Mesothelial cell of epicardium (in vitro differentiated cells): ENCODE measurements at regions not wholly inside any gene's neighbourhood (a gene's known extent, or its start where the extent isn't known, plus 50 kb on each side); places are given as distances from the start of the nearest gene placed in this dataset.
A peak's percentile ranks its signal among the peaks of the same experiment; 100 is the strongest.

Source experiments
- DNase-seq, 2 experiments: peaks; one replicate each; pipeline ENCODE4 v3.0.0; 2021; ENCODE audit warnings: low spot score in 2 of 2; ENCODE audit not compliant: unreplicated experiment in 2 of 2
- H3K27ac Mint-ChIP-seq: 2 replicates; pipeline ENCODE4 v1.8.0; 2021; ENCODE audit warnings: mixed read lengths
- H3K27me3 Mint-ChIP-seq: 2 replicates; pipeline ENCODE4 v1.8.0; 2021; ENCODE audit warnings: low read depth, mixed read lengths
- H3K36me3 Mint-ChIP-seq: 2 replicates; pipeline ENCODE4 v1.8.0; 2021; ENCODE audit warnings: mixed read lengths
- H3K4me1 Mint-ChIP-seq: 2 replicates; pipeline ENCODE4 v1.8.0; 2021; ENCODE audit warnings: mixed read lengths
- H3K4me3 Mint-ChIP-seq: 2 replicates; pipeline ENCODE4 v1.8.0; 2021; ENCODE audit warnings: mild to moderate bottlenecking, moderate library complexity, mixed read lengths
- H3K9me3 Mint-ChIP-seq: 2 replicates; pipeline ENCODE4 v1.8.0; 2021; ENCODE audit warnings: mixed read lengths
- TF ChIP-seq, protein P1 (sequence below): fragments of 200-600 bp; sonication (generic); IDR thresholded peaks from one replicate; pipeline ENCODE4 v1.5.0; 2021; ENCODE audit warnings: antibody characterized with exemption; ENCODE audit not compliant: unreplicated experiment

DNA sequence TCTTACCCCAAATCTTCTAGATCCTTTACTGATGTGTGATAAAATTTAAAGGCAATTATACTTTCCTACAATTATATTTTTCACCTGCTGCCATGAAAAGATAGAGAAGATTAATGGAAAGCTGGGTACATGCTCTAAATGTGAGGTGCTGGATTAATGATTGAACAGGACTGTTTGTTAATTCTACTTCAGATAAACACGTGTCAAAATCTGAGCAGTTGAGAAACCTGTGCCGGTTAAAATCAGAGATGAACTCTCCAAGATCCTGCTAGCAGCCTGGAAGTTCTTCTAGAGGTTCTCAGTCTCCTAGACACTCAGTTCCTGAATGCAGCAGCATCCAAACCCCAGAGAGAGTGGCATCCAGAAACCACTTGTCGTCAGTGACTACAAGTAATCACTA is 69.2 kb downstream of the INHBA start:
- Mint-ChIP-seq H3K9me3 (peaks cover 3% of the 10 kb centered on the region), H3K4me1 (peaks cover 7% of the 10 kb centered on the region), H3K4me3 (no peak overlapping the region), H3K27ac (no peak overlapping the region), H3K27me3 (no peaks in the 10 kb centered on the region), H3K36me3 (no peaks in the 10 kb centered on the region)
- TF ChIP-seq, protein P1, sequence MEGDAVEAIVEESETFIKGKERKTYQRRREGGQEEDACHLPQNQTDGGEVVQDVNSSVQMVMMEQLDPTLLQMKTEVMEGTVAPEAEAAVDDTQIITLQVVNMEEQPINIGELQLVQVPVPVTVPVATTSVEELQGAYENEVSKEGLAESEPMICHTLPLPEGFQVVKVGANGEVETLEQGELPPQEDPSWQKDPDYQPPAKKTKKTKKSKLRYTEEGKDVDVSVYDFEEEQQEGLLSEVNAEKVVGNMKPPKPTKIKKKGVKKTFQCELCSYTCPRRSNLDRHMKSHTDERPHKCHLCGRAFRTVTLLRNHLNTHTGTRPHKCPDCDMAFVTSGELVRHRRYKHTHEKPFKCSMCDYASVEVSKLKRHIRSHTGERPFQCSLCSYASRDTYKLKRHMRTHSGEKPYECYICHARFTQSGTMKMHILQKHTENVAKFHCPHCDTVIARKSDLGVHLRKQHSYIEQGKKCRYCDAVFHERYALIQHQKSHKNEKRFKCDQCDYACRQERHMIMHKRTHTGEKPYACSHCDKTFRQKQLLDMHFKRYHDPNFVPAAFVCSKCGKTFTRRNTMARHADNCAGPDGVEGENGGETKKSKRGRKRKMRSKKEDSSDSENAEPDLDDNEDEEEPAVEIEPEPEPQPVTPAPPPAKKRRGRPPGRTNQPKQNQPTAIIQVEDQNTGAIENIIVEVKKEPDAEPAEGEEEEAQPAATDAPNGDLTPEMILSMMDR: no peak
- no peak for DNase-seq

DNA sequence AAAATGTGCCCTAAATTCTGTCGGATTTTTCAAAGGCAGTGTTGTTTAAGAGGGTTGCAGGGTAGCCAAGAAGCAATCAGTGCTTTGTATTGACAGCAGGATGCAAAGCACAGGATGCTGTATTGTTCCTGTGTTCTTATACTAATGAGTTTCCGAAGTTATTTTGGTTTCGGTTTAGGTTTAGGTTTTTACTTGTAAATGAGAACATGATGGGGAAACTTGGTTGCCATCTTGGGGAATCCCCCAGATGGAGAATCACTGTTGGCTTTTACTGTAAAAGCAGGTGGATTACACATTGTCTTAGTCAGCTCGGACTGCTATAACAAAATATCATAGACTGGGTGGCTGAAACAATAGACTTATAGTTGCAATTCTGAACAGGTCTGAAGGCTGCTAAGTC is 72.1 kb downstream of the INHBA start:
- Mint-ChIP-seq H3K27ac (no peak overlapping the region), H3K9me3 (peaks cover 3% of the 10 kb centered on the region), H3K4me3 (no peak overlapping the region), H3K27me3 (no peaks in the 10 kb centered on the region), H3K36me3 (no peaks in the 10 kb centered on the region), H3K4me1 (peaks cover 12% of the 10 kb centered on the region)
- TF ChIP-seq, protein P1: no peak
- no peak for DNase-seq

DNA sequence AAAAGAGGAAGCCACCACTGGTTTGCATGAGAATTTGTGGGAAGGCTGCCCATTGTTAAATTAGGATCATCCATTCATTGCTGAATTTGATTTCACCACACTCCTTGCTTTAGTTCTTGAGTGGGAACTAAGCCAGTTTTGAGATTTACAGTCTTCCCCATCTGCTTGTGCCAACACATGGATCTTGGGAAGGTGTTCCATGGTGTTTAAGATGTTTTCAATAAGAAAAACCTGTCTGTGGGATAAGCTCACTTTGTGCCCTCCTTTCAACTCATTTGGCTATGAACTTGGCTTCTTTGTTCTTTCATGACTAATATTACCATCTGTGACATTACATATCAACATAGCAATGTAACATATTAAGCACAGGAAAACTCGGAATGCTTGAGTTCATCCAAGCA is 73.2 kb downstream of the INHBA start:
- no peaks in the 10 kb centered on the region for H3K27me3 Mint-ChIP-seq
- no peak overlapping the region for H3K4me3 Mint-ChIP-seq
- peaks cover 12% of the 10 kb centered on the region for H3K4me1 Mint-ChIP-seq
- H3K27ac Mint-ChIP-seq: no peak overlapping the region
- no peaks in the 10 kb centered on the region for H3K36me3 Mint-ChIP-seq
- peaks cover 3% of the 10 kb centered on the region for H3K9me3 Mint-ChIP-seq
- DNase-seq: no peak
- TF ChIP-seq, protein P1: no peak

DNA sequence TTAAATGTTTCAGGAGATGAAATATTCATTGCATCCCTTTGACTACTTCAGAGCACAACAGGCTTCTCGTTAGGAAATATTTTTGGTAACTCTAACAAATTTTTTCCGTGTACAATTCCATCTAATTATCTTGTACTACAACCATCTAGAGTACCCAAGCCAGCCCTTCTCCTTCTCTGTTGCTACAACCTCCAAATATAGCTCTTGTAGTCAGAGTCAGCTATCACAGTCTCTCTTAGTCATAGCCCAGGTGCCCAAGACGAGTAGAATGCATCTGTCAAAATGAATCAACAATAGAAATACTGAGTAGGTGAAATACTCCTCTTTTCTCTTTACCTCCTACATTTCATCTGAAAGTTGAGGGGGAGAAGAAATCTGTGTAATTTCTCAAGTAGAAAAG is 74.0 kb downstream of the INHBA start:
- Mint-ChIP-seq H3K4me3 (no peak overlapping the region), H3K27me3 (no peaks in the 10 kb centered on the region), H3K36me3 (no peaks in the 10 kb centered on the region), H3K9me3 (peaks cover 3% of the 10 kb centered on the region), H3K27ac (peak overlapping the region; percentile 19), H3K4me1 (peaks cover 12% of the 10 kb centered on the region)
- TF ChIP-seq, protein P1: no peak
- no peak for DNase-seq

DNA sequence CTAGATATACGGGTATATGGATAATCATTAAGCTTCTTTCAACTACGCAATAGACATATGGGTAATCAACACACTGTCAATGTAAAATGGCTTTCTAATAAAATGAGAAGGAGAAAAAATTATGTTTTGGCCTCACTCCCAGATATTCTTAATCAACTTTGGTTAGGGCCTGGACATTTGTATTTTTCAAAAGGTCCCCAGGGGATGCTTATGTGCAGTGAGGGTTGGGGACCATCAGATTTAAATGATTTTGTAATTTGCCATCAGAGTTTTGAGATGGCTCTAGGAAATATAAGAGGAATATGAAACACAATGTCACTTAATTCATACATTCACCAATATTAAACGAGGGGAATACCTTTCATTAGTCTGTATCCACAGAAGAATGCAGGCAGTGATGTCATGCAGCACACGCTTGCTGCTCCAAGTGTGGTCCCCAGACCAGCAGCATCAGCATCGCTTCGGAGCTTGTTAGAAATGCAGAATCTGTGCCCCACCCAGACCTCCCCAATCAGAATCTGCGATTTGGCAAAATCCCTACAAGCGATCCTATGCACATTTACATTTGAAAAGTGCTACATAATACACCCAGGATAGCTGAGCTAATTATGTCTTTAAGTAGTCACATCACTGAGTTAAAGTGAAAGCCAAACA is 75.1 kb downstream of the INHBA start:
- DNase-seq: no peak
- TF ChIP-seq, protein P1: no peak
- peaks cover 12% of the 10 kb centered on the region for H3K4me1 Mint-ChIP-seq

DNA sequence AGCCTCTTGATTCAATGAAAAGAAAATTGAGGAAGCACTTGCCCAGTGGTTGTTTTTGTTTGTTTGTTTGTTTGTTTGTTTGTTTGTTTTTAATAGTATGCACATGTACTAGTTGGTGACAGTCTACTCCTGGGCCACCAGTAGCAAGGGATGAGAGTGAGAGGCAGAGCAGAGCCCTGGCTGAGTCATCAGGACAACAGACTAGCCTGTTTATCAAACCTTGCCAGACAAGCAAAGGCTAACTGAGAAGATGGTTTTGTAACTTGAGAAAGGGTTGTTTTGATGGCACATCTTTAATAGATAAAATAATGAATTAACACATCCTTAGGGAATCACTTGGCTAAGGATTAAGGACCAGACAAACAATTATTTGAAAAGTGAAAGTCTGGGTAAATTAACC is 78.1 kb downstream of the INHBA start:
- no peaks in the 10 kb centered on the region for H3K27me3 Mint-ChIP-seq
- H3K4me1 Mint-ChIP-seq: peaks cover 24% of the 10 kb centered on the region
- H3K27ac Mint-ChIP-seq: no peak overlapping the region
- no peak overlapping the region for H3K4me3 Mint-ChIP-seq
- DNase-seq: no peak
- peaks cover 3% of the 10 kb centered on the region for H3K36me3 Mint-ChIP-seq
- TF ChIP-seq, protein P1: no peak
- peaks cover 8% of the 10 kb centered on the region for H3K9me3 Mint-ChIP-seq

More for the DNA sequence above, 75.1 kb downstream of the INHBA start:
- Mint-ChIP-seq H3K4me3 (no peak overlapping the region), H3K9me3 (peaks cover 3% of the 10 kb centered on the region), H3K36me3 (no peaks in the 10 kb centered on the region), H3K27me3 (no peaks in the 10 kb centered on the region), H3K27ac (no peak overlapping the region)
